Erythroblast (primary cell): ENCODE measurements at regions not wholly inside any gene's neighbourhood (a gene's known extent, or its start where the extent isn't known, plus 50 kb on each side); places are given as distances from the start of the nearest gene placed in this dataset.
"Not testable (repeated sequence)": the region's sequence is repeated elsewhere in the genome, so short reads cannot be mapped to it uniquely, and the experiment has no call there.

ENCODE experiments used
- DNase-seq, 2 experiments: peaks; one replicate each; lab custom pipeline; 2025; lab: John Stamatoyannopoulos, UW
- GATA1 ChIP-seq: IDR thresholded peaks from 2 replicates; pipeline ENCODE4 v1.6.1; 2011; ENCODE audit warnings: low read depth, mild to moderate bottlenecking, control low read depth, low read length, moderate library complexity
- POLR2A ChIP-seq: IDR thresholded peaks from 2 replicates; pipeline ENCODE4 v1.6.1; 2011; ENCODE audit warnings: mild to moderate bottlenecking, low read length

DNA sequence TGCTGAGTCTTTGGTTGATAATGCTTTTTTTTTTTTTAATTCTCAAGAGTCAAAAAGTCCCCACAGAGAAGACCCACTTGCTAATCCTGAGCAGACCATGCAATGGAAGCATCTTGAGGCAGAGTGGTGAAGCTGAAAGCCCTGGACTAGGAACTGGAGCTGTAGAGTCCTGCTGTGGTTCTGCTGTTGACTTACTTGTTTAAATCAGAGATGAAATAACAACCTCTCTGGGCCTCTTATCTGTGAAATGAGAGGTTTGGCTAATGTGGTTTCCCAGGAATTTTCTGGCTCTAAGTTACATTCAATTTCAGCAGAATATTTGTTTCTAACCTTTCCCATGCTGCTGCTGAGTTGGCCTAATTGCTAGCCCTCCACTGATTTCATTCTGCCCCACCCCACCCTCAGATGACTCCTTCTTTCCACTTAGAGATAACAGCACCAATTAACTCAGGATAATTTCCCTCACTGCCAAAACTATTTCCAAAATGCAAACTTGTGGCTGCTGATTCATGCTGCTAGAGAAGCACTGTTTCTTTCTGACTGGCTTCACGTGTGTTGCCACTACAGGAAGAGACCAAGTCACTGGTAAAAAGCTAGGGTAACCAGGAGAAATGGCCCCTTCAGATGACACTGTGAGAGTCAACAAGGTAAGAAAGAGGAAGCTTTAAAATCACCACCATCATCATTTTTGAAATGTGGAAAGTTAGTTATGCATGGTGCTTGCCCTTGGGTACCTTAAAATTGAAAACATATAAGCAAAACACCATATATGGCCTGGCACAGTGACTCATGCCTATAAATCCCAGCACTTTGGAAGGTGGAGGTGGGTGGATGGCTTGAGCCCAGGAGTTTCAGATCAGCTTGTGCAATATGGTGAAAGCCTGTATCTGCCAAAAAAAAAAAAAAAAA lies 326.4 kb downstream of the DCHS2 start:
- DNase-seq, result peak in 1 of 2 experiments; percentile 21
- no peak for TF ChIP-seq POLR2A
- TF ChIP-seq GATA1, result no peak

- TF ChIP-seq GATA1, result no peak
- no peak for TF ChIP-seq POLR2A
- DNase-seq, result no peak
These were observed 330.9 kb downstream of the DCHS2 start for GRCh38 chr4:154160519-154161301.

- TF ChIP-seq GATA1, result no peak
- TF ChIP-seq POLR2A, result no peak
- no peak for DNase-seq
These were observed 333.0 kb downstream of the DCHS2 start for GRCh38 chr4:154158361-154159155.

DNA sequence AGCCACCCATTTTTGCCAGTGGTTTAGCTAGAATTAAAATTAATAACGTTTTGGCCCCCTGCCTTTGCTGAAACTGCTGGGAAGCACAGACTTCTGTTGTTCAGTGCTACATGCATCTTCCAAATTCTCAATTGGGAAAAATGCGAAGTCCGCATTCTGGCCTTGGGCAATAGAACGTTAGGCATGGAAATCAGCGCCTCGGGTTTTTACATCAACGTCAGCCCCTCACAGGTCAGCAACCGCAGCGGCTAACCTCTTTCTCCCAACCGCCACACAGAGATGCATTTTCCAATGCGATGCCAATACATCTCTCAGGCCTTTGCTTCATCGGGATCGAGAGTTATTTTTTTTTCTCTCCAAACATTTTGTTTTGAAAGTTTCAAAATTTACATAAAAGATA lies 339.1 kb downstream of the DCHS2 start:
- TF ChIP-seq POLR2A, result no peak
- TF ChIP-seq GATA1, result no peak
- no peak for DNase-seq

GRCh38 chr4:154149236-154149635 lies 342.4 kb downstream of the DCHS2 start:
- DNase-seq, result not testable (repeated sequence)

DNA sequence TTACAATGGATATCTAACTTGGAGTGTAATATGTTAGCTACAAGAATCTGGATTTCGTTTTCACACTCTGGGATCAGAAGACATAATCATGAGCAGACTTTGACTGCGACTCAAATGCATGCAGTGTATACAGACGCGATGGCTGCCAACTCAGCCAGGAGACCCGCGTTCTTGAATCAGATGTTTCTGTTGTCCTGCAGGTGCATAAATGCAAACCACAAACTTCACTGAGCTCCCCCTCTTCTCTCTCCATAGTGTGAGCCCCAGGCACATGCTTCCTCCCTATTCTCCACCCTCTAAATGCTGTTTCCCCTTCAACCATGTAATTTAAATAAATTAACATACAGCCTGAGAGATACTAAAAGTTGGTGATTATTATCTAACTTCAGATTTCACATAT lies 347.9 kb downstream of the DCHS2 start:
- no peak for DNase-seq
- TF ChIP-seq GATA1 (no peak), POLR2A (no peak)

GRCh38 chr4:154142664-154143063 lies 348.9 kb downstream of the DCHS2 start:
- no peak for DNase-seq
- no peak for TF ChIP-seq GATA1
- TF ChIP-seq POLR2A, result no peak

DNA sequence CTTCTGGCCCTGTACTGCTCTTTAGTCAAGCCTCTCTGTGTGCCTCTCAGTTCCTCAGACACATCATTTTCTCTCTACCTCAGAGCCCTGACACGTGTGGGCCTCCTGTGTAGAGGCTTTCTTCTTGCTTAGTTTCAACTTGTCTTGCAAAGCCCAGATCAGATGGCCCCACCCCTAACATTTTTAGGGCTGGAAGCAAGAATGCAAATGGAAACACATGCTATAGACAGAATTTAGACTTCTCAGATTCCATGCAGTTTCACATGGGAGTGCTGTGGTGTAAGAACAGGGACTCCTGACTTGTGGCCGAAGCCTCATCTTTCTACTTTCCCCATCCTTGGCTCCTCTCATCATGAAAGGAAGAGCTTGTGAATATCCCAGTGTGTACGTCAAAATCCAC lies 350.7 kb downstream of the DCHS2 start:
- no peak for DNase-seq
- no peak for TF ChIP-seq POLR2A
- TF ChIP-seq GATA1, result no peak

DNA sequence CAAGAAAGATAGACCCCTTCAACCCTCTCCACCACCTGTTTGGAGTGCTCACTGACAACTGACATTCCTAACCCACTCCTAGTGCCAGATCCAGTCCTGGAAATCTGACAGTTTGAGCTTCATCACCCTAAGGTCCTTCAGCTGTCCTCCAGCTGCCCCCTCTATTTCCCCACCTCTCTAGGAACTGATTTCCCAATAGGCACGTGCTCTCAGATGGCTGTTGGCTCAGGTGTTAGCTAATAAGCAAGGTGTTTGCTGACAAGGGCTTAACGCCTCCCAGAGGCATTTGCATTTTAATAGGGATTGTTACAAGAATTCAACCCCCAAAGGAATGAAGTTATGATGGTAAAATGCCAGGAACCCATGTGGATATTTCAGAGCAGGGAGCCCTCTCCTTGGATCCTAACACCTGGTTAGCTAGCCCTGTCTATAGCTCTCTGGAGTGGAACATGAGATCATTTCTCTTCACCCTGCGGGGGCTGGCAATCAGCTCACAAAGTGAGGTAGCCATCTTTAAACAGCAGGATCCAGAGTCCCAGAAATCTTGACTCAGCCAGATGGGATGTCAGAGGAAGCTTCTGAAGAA lies 348.5 kb upstream of the SFRP2 start:
- DNase-seq, result no peak

DNA sequence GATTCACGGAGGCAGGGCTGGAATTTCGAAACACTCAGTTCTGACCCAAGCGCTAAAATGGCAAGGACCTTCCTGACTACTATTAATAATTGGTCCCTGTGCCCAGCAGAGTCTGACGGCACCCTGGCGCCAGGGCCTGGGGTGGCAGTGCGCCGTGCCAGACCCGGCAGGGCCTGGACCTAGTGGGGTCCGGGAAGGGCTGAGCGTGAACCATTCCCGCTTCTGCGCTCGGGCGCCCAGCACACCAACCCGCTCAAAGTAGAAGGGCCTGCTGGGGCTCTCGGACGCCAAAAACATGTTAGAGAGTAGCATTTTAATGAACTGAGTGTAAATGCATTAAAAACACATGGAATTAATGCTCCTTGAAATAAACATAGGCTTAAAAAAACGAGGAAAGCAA lies 346.7 kb upstream of the SFRP2 start:
- no peak for TF ChIP-seq GATA1
- TF ChIP-seq POLR2A, result no peak
- DNase-seq, result no peak

More for the DNA sequence above, 348.5 kb upstream of the SFRP2 start:
- TF ChIP-seq POLR2A (no peak), GATA1 (no peak)

DNA sequence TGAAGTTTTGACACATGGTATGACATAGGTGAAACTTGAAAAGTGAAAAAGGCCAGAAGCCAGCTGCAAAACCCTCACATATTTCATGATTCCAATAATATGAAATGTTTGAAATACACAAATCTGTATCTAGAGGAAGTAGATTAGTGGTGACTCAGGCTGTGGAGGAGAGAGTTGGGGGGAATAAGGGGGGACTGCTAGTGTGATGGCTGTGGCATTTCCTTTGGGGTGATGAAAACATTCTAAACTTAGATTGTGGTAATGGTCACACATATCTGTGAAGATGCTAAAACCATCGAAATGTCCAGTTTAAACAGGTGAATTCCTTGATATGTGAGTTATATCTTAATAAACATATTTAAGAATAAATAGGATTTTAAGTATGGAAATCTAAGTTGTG lies 343.5 kb upstream of the SFRP2 start:
- DNase-seq, result no peak
- TF ChIP-seq POLR2A, result no peak
- TF ChIP-seq GATA1, result no peak

- TF ChIP-seq GATA1 (no peak), POLR2A (no peak)
- DNase-seq, result no peak
These were observed 337.4 kb upstream of the SFRP2 start for GRCh38 chr4:154126276-154126675.

DNA sequence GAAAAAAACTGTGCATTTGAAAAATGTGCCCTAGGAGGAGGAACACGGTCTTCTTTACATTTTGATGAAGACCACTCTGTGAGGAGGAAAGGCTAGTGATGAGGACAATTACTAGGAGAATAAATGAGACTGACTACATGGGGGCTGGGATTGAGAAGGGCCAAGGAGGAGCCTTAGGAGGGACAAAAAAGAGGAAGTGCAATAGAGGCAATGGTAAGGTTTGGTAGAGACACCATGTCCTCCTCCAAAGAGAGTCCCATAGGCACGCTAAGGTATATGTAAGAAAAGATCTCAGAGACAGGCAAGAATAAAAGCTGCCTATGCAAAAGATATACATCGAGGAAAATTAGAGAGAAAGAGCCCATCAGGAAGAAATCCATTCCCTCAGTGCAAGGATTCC lies 336.5 kb upstream of the SFRP2 start:
- no peak for TF ChIP-seq GATA1
- DNase-seq, result no peak
